Pancreas (tissue), 10 donors: ENCODE measurements at regions not wholly inside any gene's neighbourhood (a gene's known extent, or its start where the extent isn't known, plus 50 kb on each side); places are given as distances from the start of the nearest gene placed in this dataset.

ENCODE experiments used
- ATAC-seq, 4 donors: fragments of 200-7000 bp; cut with Tn5 transposase; one replicate each; pipeline versions ENCODE4 v1.8.0 to v1.9.1; 2020; ENCODE audit warnings: mild to moderate bottlenecking in 4 of 4, moderate library complexity in 4 of 4
- DNase-seq, 6 donors: peaks; one replicate each; pipeline ENCODE4 v3.0.0-alpha.2; 2020
- FAIRE-seq: peaks from 2 replicates; lab custom pipeline; 2012; peaks lifted over from hg19 to GRCh38; lab: Jason Lieb, UNC
- H3K27ac ChIP-seq, 4 donors: fragments of 200-600 bp; sonication (generic); 1 replicate in 3 of 4; 2 replicates in 1 of 4; pipeline versions ENCODE4 v1.5.0 to v1.8.0; 2020
- H3K27me3 ChIP-seq, 4 donors: fragments of 200-600 bp; one replicate each; pipeline ENCODE4 v1.8.0; 2021
- H3K36me3 ChIP-seq, 3 donors: fragments of 200-600 bp; sonication (generic) in 1 of 3; one replicate each; pipeline versions ENCODE4 v1.5.0 to v1.8.0; 2020 to 2021
- H3K4me1 ChIP-seq, 3 donors: fragments of 200-600 bp; one replicate each; pipeline ENCODE4 v1.8.0; 2021
- H3K4me3 ChIP-seq, 4 donors: fragments of 200-600 bp; sonication (generic) in 2 of 4; one replicate each; pipeline versions ENCODE4 v1.5.0 to v1.8.0; 2020 to 2021
- H3K9me3 ChIP-seq, 4 donors: fragments of 200-600 bp; one replicate each; pipeline ENCODE4 v1.8.0; 2021
- WGBS, 2 donors: extraction: QIAGEN DNeasy Blood & Tissue Kit; methylation state at CpG; one replicate each; pipeline ENCODE4 v1.1.7; 2013; 5-methylcytosine and 5-hydroxymethylcytosine counted together
- intact Hi-C, 3 donors: fragments of 100-400 bp; cut with DNase I; formaldehyde crosslinking; loops; one replicate each; pipeline versions ENCODE4 v1.11.1 to v1.14.2; 2022
- TF ChIP-seq, protein P1 (sequence below), 4 donors: fragments of 200-600 bp; sonication (generic) in 3 of 4; IDR thresholded peaks; one replicate each; pipeline versions ENCODE4 v1.5.0 to v1.8.0; 2021; ENCODE audit warnings: antibody characterized with exemption in 4 of 4
- donor health status: healthy with polysubstance abuse.
- donor health status: DM: no; HTN: no; CAD: no; lungs with moderate emphysema.
- donor health status: DM: no; HTN: no; CAD: no.
- donor health status: control.
- donor health status: control.
- donor health status: Bipolar disorder and iron deficiency.
- donor health status: DM: yes; HTN: yes; CAD: no.
- donor health status: DM: no; HTN: no; CAD: no.
- donor health status: DM: no; HTN: no; CAD: no.
- donor health status: DM: yes; HTN: yes; CAD: no.

DNA sequence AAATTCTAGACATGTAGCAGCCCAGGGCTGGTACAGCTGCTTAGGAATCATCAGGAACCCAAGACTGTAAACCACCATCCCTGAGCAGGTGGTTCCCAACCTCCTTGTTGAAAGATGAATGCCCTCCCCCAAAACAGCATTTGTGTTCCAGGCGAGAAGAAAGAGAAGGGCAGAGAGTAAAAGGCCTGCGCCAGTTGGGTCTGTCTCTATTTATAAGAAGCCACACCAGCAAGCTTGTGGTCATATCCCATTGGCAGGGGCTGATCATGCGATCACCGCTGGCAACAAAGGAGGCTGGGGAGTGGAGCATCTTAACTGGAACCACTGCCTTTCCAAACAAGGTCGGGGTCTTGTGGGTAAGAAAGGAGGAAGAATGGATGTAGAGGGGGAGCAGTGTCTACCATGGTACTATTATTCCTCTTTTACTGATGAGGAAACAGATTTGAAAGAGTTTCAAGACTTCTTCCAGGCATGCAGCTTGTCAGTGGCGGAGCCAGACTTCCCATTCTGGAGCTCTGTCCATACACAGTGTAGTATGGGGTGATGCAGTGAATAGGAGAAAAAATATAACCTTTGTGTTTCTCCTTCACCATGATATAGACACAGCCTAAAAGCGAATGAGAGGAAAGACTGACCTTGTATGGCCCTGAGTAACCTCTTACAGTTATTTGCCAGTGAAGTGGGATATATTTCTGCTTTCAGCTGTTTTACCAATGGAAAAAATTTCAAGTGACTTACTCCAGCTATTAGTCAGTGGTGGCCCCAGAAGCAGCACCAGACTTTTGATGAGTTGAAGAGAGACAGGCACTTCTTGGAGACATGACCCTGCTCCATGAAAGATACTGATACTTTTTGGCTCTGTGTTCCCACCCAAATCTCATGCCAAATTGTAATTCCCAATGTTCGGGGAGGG is 222.6 kb downstream of the ABHD5 start:
- Histone ChIP-seq H3K27me3 (no peaks in the 10 kb centered on the region), H3K27ac (no peak overlapping the region), H3K4me3 (no peak overlapping the region), H3K4me1 (no peaks in the 10 kb centered on the region), H3K36me3 (no peaks in the 10 kb centered on the region), H3K9me3 (no peaks in the 10 kb centered on the region)
- ATAC-seq (no peak), DNase-seq (no peak), FAIRE-seq (no peak)
- WGBS, 2 donors: 71 to 81% methylated on average over 8 of the region's 8 CpGs
- intact Hi-C loops: no loop called here
- TF ChIP-seq, protein P1, sequence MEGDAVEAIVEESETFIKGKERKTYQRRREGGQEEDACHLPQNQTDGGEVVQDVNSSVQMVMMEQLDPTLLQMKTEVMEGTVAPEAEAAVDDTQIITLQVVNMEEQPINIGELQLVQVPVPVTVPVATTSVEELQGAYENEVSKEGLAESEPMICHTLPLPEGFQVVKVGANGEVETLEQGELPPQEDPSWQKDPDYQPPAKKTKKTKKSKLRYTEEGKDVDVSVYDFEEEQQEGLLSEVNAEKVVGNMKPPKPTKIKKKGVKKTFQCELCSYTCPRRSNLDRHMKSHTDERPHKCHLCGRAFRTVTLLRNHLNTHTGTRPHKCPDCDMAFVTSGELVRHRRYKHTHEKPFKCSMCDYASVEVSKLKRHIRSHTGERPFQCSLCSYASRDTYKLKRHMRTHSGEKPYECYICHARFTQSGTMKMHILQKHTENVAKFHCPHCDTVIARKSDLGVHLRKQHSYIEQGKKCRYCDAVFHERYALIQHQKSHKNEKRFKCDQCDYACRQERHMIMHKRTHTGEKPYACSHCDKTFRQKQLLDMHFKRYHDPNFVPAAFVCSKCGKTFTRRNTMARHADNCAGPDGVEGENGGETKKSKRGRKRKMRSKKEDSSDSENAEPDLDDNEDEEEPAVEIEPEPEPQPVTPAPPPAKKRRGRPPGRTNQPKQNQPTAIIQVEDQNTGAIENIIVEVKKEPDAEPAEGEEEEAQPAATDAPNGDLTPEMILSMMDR (IDR thresholded peaks at IDR 0.05): no peak

DNA sequence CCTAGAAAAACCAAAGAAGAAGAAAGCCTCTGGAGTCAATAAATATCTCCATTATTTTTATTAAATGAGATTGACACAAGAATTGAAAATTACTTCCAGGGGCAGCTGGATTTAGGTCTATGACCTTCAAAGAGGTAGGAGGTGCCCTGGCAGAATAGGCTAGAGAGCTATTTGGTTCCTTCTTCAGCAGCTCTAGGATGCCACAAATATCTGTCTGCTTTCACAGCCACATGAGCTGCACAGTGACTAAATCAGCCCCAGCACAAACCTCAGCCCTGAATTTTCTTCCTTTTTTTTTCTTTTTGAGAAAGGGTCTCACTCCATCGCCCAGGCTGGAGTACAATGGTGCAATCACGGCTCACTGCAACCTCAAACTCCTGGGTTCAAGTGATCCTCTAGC is 223.5 kb downstream of the ABHD5 start:
- intact Hi-C loops: no loop called here
- Histone ChIP-seq H3K36me3 (no peaks in the 10 kb centered on the region), H3K27ac (no peak overlapping the region), H3K27me3 (no peaks in the 10 kb centered on the region), H3K4me3 (no peak overlapping the region), H3K4me1 (no peaks in the 10 kb centered on the region), H3K9me3 (no peaks in the 10 kb centered on the region)
- TF ChIP-seq, protein P1 (IDR thresholded peaks at IDR 0.05): no peak
- DNase-seq: no peak
- FAIRE-seq: no peak
- 71 to 83% methylated on average over 2 of the region's 2 CpGs for WGBS, 2 donors
- no peak for ATAC-seq

DNA sequence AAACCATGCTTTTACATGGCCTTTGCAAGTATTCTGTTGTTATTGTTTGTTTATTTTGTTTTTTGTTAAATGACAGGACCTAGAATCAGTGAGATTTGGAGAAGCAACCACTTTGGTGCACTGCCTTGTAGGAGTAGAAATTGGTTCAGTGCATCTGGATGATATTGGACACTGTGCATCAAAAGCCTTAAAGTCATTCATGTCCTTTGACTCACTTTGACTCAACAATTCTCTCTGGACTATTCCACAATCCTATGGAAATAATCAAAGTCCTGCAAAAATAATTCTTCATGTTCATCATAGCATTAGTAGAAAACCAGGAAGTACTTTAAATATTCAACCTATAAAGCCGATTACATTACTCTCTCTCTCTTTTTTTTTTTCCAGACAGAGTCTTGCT is 224.8 kb downstream of the ABHD5 start:
- intact Hi-C loops: no loop called here
- 80 to 81% methylated on average over 1 of the region's 1 CpG for WGBS, 2 donors
- H3K4me3 ChIP-seq: no peak overlapping the region
- ATAC-seq: no peak
- FAIRE-seq: no peak
- no peak overlapping the region for H3K27ac ChIP-seq
- no peaks in the 10 kb centered on the region for H3K36me3 ChIP-seq
- no peaks in the 10 kb centered on the region for H3K9me3 ChIP-seq
- H3K27me3 ChIP-seq: no peaks in the 10 kb centered on the region
- no peak for DNase-seq
- TF ChIP-seq, protein P1 (IDR thresholded peaks at IDR 0.05): no peak
- no peaks in the 10 kb centered on the region for H3K4me1 ChIP-seq

DNA sequence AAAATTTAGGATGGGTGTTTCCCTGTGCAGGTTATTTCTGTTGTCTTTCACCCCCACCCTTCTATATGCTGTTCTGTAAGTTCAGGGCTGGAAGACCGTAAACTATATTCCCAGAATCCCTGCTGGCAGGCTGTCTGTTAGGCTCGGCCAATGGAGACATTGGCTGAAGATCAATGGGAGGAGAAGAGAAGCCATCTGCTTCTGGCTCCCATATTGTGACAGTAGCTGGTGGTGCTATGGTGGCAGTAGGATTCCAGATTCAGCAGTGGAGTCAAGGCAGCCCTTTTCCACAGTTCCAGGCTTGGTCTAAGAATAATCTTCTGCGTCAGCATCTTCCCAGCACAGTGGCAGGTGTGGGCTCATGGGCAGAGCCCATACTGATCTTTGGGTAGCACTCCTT is 226.6 kb downstream of the ABHD5 start:
- Histone ChIP-seq H3K27ac (no peak overlapping the region), H3K4me1 (no peaks in the 10 kb centered on the region), H3K9me3 (no peaks in the 10 kb centered on the region), H3K36me3 (no peaks in the 10 kb centered on the region), H3K4me3 (no peak overlapping the region), H3K27me3 (no peaks in the 10 kb centered on the region)
- intact Hi-C loops: no loop called here
- no peak for ATAC-seq
- TF ChIP-seq, protein P1 (IDR thresholded peaks at IDR 0.05): no peak
- FAIRE-seq: no peak
- 72 to 73% methylated on average over 3 of the region's 3 CpGs for WGBS, 2 donors
- no peak for DNase-seq

DNA sequence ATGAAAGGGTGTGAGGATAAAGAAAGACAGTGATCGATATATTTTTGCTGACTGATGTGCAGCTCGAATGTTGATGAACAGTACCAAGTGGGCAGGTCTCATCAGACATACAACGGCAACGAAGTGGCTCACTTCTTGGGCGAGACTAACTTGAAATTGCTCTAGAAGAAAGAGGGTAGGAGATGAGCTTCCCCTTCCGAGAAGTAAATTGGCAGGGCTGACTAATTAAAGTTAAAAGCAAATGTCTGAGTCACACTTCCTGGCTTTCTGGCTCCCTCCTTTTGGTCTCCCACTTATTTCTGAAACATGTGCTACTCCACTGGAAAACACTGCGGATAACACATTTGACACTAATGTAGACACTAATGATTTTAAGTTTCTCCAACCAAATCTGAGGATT is 228.3 kb downstream of the ABHD5 start:
- H3K27ac ChIP-seq: no peak overlapping the region
- H3K4me1 ChIP-seq: no peaks in the 10 kb centered on the region
- no peaks in the 10 kb centered on the region for H3K9me3 ChIP-seq
- H3K36me3 ChIP-seq: no peaks in the 10 kb centered on the region
- FAIRE-seq (no peak), ATAC-seq (no peak), DNase-seq (no peak)
- TF ChIP-seq, protein P1 (IDR thresholded peaks at IDR 0.05): no peak
- no peak overlapping the region for H3K4me3 ChIP-seq
- intact Hi-C loops: no loop called here
- H3K27me3 ChIP-seq: no peaks in the 10 kb centered on the region
- WGBS, 2 donors: 60 to 74% methylated on average over 7 of the region's 7 CpGs
